AG09309 (cell line): ENCODE measurements at regions not wholly inside any gene's neighbourhood (a gene's known extent, or its start where the extent isn't known, plus 50 kb on each side); places are given as distances from the start of the nearest gene placed in this dataset.

ENCODE experiments used
- DNase-seq: peaks from one replicate; pipeline ENCODE4 v3.0.0-alpha.2; 2010; ENCODE audit warnings: low read depth
- H3K4me3 ChIP-seq: 2 replicates; pipeline ENCODE4 v1.5.1; 2011; ENCODE audit warnings: mild to moderate bottlenecking, low read depth, low read length, moderate library complexity; ENCODE audit not compliant: control insufficient read depth
- TF ChIP-seq, protein P1 (sequence below): IDR thresholded peaks from 2 replicates; pipeline ENCODE4 v1.5.1; 2011; ENCODE audit warnings: mild to moderate bottlenecking, low read depth, low read length, inconsistent platforms; ENCODE audit not compliant: insufficient read depth, control insufficient read depth; ENCODE audit errors: missing control alignments

DNA sequence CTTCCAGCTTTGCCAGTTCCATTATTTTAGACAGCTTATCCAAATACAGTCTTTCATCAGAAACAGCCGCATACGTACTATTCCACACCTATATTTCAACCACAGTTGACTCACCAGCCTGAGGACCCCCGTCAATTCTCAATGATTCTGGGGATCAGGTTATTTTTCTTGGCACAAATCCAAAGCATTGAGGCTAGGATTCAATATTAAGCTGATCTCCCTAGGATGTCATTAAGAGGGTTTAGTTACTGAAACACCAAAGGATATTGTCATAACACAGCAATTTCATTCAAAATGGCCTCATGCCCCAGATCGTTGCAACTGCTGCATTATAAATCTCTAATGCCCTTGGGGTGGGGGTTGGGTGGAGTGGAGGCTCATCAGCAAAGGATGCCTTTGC is 214.6 kb downstream of the PTEN start:
- TF ChIP-seq, protein P1, sequence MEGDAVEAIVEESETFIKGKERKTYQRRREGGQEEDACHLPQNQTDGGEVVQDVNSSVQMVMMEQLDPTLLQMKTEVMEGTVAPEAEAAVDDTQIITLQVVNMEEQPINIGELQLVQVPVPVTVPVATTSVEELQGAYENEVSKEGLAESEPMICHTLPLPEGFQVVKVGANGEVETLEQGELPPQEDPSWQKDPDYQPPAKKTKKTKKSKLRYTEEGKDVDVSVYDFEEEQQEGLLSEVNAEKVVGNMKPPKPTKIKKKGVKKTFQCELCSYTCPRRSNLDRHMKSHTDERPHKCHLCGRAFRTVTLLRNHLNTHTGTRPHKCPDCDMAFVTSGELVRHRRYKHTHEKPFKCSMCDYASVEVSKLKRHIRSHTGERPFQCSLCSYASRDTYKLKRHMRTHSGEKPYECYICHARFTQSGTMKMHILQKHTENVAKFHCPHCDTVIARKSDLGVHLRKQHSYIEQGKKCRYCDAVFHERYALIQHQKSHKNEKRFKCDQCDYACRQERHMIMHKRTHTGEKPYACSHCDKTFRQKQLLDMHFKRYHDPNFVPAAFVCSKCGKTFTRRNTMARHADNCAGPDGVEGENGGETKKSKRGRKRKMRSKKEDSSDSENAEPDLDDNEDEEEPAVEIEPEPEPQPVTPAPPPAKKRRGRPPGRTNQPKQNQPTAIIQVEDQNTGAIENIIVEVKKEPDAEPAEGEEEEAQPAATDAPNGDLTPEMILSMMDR: no peak
- no peak overlapping the region for H3K4me3 ChIP-seq
- DNase-seq: no peak

DNA sequence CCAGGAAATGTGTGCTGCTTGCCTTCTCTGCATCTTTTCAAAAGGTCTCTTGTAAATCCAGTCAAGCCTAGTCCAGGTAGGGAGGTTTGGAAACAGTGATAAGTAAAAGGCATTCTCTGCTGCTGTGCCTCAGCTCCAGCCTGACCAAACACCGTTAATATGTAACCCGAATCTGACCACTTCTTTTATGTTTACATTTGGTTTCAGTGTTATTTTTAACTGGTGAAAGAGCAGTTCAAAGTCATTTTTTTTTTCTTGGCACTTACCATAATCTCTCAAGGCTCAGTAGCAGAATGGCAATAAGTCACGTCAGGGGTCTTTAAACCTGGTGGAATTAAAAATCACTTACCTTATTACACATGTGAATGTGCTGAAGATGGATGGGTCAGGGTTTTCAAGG is 216.8 kb downstream of the PTEN start:
- no peak for DNase-seq
- H3K4me3 ChIP-seq: no peak overlapping the region
- TF ChIP-seq, protein P1: no peak

DNA sequence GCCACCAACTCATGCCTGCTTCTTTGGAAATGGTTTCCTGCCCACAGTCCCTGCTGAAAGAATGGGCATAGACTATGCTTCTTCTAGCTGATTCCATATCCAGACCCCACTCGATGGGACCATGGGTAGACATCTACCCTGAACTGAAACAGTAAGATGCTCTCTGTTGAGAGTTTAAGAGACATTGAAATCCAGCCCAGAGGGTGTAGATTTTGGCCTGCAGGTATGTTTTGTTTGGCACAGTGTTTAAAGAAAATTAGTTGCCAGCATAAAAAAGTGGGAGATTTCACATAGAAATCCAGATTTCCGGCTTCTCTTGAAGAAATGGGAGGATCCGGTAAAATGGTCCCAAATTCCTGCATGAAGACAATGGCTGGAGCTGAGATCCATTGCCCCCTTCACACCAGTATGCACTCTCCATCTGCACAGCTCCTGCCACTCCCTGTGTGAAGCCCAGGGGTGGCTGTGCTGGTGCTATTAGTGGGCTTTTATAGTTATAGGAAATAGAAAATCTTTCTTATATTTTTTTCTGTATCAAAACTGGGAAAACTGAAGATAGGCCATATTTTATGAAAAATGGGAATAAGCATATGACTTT is 218.1 kb downstream of the PTEN start:
- no peak for DNase-seq
- H3K4me3 ChIP-seq: no peak overlapping the region
- TF ChIP-seq, protein P1: no peak

DNA sequence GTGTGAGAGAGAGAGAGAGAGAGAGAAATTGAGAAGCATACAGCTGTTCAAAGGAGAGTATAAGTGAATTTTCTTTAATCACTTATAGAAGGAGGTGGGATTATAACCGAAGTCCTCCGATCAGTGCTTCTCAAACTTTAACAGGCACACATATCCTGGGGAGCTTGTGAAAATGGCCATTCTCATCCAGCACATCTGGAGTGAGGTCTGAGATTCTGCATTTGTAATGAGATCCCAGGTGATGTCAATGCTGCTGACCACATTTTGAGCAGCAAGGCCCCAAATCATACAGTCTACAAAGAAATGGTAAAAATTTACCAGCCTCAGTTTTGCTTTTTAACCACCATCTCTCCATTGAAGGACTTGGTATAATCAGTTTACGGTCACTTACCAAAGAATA is 219.0 kb downstream of the PTEN start:
- TF ChIP-seq, protein P1: no peak
- no peak for DNase-seq
- H3K4me3 ChIP-seq: no peak overlapping the region

DNA sequence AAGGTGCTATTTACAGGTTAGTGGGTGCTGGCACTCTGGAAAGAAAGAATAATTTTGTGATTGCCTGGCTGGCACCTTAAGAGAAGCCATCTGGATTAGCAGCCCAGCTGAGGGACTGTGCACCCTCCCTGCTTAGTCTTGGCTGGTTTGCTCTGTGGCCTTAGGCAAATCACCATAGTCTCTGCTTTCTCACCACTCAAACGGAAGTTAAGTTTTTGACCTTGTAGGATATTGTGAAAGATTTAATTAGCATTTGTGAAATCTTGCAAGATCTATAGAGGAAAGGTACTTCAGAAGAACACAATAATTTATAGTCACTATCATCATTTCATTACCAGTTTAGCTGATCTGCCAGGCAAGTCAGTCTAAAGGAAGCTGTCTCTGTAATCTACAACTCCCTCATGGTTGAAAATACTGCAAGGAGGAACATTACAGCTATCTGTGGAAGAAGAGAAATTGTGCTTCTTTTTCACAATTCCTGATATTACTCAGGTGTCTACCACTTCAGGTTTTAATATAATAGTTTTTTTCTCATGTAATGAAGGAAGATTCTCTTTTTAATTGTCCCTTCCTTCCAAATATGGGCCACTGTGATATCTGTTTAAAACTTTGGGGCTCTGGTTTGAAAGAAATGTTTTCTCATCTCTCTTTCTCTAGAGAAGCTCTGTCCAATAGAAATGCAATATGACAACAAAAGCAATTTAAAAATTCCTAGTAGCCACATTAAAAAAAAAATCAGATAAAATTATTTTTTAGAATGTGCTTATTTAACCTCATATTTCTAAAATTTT is 219.6 kb downstream of the PTEN start:
- no peak overlapping the region for H3K4me3 ChIP-seq
- no peak for DNase-seq
- TF ChIP-seq, protein P1: no peak

DNA sequence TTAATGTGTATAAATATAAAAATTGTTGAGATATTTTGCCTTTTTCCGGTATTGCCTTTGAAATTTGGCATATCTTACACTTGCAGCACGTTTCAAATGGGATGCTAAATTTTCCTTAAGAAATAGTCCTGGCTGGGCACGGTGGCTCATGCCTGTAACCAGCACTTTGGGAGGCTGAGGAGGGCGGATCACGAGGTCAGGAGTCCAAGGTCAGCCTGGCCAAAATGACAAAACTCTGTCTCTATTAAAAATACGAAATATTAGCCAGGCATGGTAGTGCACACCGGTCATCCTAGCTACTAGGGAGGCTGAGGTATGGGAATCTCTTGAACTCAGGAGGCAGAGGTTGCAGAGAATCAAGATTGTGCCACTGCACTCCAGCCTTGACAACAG is 220.2 kb downstream of the PTEN start:
- TF ChIP-seq, protein P1: no peak
- no peak for DNase-seq
- no peak overlapping the region for H3K4me3 ChIP-seq
